Heart left ventricle (tissue), 13 donors: ENCODE measurements at regions not wholly inside any gene's neighbourhood (a gene's known extent, or its start where the extent isn't known, plus 50 kb on each side); places are given as distances from the start of the nearest gene placed in this dataset.

Experiments used
- CTCF ChIP-seq, 12 donors: fragments of 200-600 bp; sonication (generic) in 4 of 12; IDR thresholded peaks; one replicate each; pipeline versions ENCODE4 v1.5.0 to v1.8.0; 2018 to 2022; ENCODE audit warnings: antibody characterized with exemption in 12 of 12, mild to moderate bottlenecking in 5 of 12
- POLR2A ChIP-seq, 2 donors: fragments of 450-650 bp; IDR thresholded peaks; one replicate each; pipeline ENCODE4 v1.6.1; 2017; ENCODE audit warnings: antibody characterized with exemption in 2 of 2, mild to moderate bottlenecking in 2 of 2, moderate library complexity in 2 of 2
- donor health status: ischemic (EF 13 %, LVEDD 7.1; RV severe dilation, severe dysfunction).
- donor health status: DM: no; HTN: yes; CAD: no.
- donor health status: DM: no; HTN: no; CAD: no.
- donor health status: ischemic (EF 25% LVEDD 6.9; RV normal size, moderate dysfunction).
- donor health status: ischemic (EF 25% LVEDD 5.7; RV mildly dilated, moderate dysfunction).
- donor health status: ischemic (EF 35%, LVEDD 5.7; RV mildly dilated, moderate dysfunction).
- donor health status: nonischemic (EF 11% LVEDD 7.7; RV severe dilation, severe dysfunction).
- donor health status: DM: yes; HTN: yes; CAD: no.
- donor health status: PGD.
- donor health status: ischemic (EF 29% LVEDD 5.4; RV normal size, mild dysfunction).
- donor health status: nonischemic (EF 23%, LVEDD 6.1; RV moderate dilation, normal function).

- no peak for TF ChIP-seq CTCF (IDR thresholded peaks at IDR 0.05)
- TF ChIP-seq POLR2A (IDR thresholded peaks at IDR 0.05): no peak
These were observed 1053.2 kb downstream of the REEP3 start for GRCh38 chr10:64574371-64574770.
